GM12873 (cell line): ENCODE measurements at regions not wholly inside any gene's neighbourhood (a gene's known extent, or its start where the extent isn't known, plus 50 kb on each side); places are given as distances from the start of the nearest gene placed in this dataset.

Source experiments
- CTCF ChIP-seq: IDR thresholded peaks from 2 replicates; pipeline ENCODE4 v1.5.1; 2012; ENCODE audit warnings: low read depth, mild to moderate bottlenecking, moderate library complexity, low read length, control low read depth; ENCODE audit not compliant: insufficient read depth; ENCODE audit errors: missing control alignments

- TF ChIP-seq CTCF: no peak
Measured at GRCh38 chr16:82341146-82341669, 171.2 kb upstream of the MPHOSPH6 start.

- TF ChIP-seq CTCF: no peak
Measured at GRCh38 chr16:82340531-82340930, 170.5 kb upstream of the MPHOSPH6 start.

- TF ChIP-seq CTCF: no peak
Measured at GRCh38 chr16:82337355-82337754, 167.3 kb upstream of the MPHOSPH6 start.

GRCh38 chr16:82331974-82332750, 162.1 kb upstream of the MPHOSPH6 start:
- no peak for TF ChIP-seq CTCF

- TF ChIP-seq CTCF: no peak
Measured at GRCh38 chr16:82331397-82331796, 161.4 kb upstream of the MPHOSPH6 start.

GRCh38 chr16:82329504-82330192, 159.6 kb upstream of the MPHOSPH6 start:
- TF ChIP-seq CTCF: no peak

- no peak for TF ChIP-seq CTCF
Measured at GRCh38 chr16:82328881-82329469, 159.0 kb upstream of the MPHOSPH6 start.
